HG02588 (cell line): ENCODE measurements at regions not wholly inside any gene's neighbourhood (a gene's known extent, or its start where the extent isn't known, plus 50 kb on each side); places are given as distances from the start of the nearest gene placed in this dataset.
A peak's percentile ranks its signal among the peaks of the same experiment; 100 is the strongest.

Experiments
- ATAC-seq: cut with Tn5 transposase; IDR thresholded peaks from one replicate; pipeline ENCODE4 v1.9.1; 2021; ENCODE audit warnings: mild to moderate bottlenecking, moderate library complexity; ENCODE audit not compliant: unreplicated experiment

DNA sequence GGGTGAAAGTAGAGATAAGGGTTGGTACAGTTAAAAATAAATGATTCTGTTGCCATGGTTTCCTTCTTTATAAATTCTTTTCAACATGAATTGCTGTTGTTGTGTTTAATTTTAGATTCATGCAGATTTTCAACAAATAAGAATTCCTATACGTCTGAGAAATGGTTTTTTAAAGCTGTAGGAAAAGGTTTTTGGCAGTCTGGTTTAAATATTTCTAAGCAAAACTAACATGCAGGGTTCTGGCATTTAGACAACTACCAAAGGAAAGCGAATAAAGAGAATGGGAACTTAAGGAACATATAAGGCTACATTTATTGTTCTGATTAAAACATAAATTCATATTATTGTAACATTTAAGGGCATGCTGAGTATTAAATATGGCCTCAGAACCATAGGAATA is 203.0 kb upstream of the MIR17HG start:
- ATAC-seq, result no peak

GRCh38 chr13:91145571-91146205 is 201.8 kb upstream of the MIR17HG start:
- no peak for ATAC-seq

DNA sequence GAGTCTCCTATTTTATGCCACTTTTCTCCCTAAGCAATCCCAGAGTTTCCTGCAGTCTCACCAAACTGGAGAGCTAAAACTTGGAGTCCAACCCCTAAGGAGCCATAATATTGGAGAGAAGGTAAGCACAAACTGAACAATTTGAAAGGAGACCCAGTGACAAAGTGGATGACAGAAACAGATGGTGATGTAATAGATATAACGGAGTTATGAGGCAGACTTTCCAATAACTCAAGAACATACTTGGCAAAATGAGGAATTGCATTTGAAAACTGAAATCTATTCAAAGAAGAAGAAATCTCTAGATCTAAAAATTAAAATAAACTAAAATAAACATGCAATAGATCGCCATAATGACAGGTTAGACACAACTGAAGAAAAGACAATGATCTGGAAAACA is 200.9 kb upstream of the MIR17HG start:
- no peak for ATAC-seq

DNA sequence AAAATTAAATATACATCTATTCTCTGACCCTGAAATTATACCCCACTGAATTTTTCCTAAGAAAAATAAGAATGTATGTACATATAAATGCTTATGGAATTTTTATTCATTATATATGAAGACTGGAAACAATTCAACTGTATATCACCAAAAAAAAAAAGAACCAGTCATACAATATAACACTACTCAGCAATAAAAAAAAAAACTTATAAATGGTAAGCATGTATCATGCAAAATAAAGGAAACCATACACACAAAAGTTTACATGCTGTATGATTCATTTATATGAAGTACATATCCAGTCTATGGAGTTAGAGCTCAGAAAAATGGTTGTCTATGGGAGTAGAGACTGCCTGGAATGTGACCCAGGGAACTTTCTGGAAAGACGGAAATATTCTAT is 199.4 kb upstream of the MIR17HG start:
- no peak for ATAC-seq

DNA sequence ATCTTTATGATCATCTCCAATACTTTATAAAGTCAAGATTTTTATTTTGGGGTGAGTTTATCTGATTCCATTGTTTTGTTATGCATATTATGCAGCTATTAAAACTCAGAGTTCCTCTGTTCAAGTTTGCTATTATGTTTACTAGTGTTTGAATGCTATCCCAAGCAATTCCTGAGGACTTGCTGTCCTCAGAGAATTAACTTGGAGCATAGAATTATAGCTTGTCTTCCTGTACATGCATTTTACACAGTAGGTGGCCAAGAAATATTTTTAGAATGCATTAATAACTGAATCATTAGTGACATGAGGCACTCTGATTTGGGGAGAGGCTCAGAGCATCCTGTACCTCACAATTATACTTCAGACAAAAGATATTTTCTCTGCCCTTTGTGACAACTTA is 195.6 kb upstream of the MIR17HG start:
- no peak for ATAC-seq

GRCh38 chr13:91153372-91153771 is 194.1 kb upstream of the MIR17HG start:
- ATAC-seq, result no peak

DNA sequence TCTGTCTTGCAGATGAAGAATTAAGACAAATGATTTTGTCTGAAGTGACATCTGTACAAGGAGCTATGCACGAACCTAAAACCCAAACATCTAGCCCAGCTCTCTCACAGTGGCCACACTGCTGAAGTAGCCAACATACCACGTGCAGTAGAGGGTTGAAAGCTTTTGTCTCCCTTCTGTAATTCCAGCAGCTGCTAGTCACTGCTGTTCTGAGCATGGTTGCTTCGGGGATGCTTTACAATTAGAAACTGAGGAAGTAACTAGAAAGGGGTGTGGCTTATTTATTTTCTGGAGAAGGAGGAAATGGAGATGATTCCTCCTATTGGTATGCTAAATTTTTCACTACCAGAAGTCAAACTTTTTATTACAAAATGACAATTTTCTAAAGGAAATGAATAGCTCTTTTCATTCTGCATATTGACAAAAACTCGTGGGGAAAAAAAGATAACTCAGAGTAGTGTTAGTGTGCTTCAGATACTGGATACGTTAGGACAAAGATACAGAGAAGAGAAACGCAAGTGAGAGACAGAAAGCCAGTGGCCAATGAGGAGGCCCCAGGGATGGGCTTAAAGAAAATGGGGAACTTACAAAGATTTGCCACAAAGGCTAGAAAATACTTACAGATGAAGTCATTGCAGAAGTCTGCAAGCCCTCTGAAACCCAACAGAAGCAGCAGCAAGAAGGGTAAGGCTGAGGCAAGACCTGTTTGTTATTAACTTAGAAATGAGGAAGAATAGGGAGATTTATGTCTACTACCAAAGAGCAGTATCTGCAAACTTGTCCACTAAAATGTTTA is 192.7 kb upstream of the MIR17HG start:
- peak; percentile 89 for ATAC-seq

- no peak for ATAC-seq
These were observed 191.9 kb upstream of the MIR17HG start for GRCh38 chr13:91155512-91156114.

DNA sequence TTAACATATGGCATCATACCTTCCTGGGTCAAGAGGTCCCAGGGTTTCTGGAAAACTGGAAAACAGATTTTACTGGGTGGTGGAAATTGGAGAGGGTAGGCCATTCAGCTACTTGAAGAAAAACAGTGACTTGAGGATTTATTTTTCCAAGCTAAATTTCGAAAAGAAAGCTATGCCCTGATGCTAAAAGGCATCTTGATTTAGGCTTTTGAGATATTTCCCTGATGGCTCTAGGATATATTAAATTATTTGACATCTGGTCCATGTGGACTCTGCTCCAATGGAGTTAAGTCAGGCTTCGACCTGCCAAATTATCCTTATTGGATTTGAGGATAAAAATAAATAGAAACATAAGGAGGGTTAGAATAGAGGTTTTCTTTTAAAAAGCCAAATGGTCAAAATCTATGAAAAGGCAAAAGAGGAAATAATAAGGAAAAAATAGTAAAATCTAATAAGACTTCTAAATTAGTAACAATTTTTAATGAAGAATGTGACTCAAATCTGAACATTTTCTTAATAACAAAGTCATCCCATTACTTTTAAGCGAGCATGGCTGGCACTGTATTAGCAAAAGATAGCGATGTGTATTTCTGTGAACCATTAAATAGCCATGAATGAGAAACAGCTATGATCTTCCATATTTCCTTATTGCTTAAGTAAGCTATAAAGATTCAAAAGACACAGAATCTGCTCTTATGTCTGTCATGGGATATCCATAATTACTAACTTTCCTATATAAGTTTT is 190.0 kb upstream of the MIR17HG start:
- no peak for ATAC-seq

GRCh38 chr13:91158017-91158395 is 189.5 kb upstream of the MIR17HG start:
- ATAC-seq, result no peak

- ATAC-seq, result no peak
These were observed 185.3 kb upstream of the MIR17HG start for GRCh38 chr13:91162180-91162579.

DNA sequence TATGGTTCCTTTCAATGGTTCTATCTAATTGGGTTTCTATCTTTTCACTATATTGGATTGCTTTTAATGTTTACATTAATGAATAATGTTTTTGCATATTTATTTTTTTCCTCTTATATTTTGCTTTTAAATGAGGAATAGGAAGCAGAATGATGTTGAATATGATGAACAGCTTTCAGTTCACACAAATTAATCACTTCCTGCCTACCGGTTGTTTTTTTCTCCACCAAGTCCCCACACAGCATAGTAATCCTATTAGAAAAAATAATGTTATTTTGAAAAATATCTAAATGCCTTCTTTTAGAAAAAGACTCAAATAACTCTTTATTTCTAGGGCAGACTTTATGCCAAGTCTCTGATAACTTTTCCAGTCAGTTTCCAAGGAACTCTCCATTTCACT is 184.9 kb upstream of the MIR17HG start:
- ATAC-seq, result no peak

GRCh38 chr13:91165758-91166157 is 181.7 kb upstream of the MIR17HG start:
- ATAC-seq, result no peak

- ATAC-seq, result no peak
These were observed 180.6 kb upstream of the MIR17HG start for GRCh38 chr13:91166714-91167511.

DNA sequence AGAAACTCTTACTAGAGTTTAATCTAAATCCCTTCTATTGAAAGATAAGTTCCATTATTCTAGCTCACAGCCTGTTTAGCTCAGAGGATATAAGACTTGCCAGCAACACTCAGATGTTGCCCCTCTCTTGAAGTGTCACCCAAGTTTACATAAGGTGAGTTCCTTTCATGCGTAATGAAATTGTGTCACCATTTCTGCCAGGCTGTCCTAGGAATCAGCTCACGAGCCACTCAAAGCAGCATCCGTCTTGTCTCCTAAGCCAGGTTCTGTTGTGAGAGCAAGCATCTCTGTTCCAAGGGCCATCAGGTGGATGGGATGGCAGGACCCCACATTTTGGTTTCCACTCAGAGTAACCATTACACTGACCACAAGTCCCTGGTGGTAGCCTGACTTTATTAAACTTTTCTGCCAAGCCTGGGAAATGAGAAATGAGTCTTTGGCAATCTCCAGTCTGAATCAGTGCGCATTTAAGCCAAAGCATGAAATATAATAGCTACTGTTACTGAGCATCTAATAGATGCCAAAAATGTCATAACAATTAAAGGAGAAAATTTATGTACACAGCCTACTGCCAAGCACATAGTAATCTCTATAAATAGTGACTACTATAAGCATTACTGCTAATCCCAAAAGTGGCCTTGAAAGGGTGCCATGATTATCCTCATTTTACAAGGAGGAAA is 179.6 kb upstream of the MIR17HG start:
- ATAC-seq, result no peak

DNA sequence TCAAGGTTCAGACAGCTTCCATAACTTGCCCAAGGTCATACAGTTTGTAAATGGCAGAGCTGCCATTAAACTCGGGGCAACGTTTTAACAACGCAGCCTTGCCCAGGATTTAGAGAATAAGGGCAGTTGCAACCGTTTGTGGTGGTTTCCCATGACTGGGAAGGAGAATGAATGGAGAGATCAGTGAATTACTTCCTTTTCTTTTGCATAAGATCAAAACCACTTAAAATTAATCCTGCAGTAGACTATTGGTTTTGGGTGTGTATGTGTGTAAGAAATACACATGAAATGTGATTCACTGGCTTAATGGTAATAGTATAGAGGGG is 179.1 kb upstream of the MIR17HG start:
- no peak for ATAC-seq

DNA sequence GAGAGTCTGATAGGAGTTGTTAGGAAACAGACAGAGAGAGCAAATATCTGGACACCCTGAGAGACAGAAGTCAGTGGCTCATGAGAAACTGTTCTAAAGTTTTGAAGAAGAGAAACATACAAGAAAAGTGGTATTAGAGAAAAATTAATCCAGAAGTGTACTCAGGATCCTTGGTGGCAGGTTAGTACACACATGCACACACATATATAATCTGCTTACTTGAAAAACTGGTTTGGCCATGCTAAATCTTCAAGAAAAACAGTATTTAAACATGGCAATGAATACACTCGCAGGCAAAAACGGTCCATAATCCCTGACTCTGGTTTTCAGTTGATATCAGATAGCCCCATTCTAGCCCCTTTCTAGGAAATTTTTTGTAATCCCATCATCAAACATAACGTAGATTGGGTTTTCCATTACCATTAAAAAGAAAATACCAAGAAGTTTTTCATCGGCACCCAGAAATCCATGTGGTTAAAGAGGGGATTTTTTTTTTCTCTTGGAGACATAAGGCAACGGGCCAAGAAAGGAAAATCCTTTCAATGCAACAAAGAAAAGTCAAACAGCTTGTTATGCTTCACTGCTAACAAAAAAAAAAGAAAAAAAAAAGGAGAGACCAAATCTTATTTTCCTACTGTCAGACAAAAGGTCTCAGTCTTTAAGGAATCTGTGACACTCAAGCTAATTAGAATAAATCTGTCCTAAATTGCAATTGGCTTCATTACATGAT is 178.0 kb upstream of the MIR17HG start:
- no peak for ATAC-seq

DNA sequence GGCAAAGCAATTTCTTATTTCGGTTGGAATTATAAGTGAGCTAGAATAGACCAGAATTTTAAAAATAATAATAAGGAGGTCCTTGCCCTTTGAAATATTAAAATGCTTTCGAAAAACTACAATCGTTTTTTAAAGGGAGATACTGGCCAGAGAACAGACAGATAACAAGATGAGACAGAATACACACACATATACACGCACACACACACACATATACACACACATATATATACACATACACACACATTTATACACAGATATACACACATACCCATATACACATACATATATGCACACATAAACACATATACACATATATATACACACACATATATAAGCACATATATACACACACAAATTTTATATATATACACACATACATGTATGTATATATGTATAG is 175.3 kb upstream of the MIR17HG start:
- no peak for ATAC-seq

DNA sequence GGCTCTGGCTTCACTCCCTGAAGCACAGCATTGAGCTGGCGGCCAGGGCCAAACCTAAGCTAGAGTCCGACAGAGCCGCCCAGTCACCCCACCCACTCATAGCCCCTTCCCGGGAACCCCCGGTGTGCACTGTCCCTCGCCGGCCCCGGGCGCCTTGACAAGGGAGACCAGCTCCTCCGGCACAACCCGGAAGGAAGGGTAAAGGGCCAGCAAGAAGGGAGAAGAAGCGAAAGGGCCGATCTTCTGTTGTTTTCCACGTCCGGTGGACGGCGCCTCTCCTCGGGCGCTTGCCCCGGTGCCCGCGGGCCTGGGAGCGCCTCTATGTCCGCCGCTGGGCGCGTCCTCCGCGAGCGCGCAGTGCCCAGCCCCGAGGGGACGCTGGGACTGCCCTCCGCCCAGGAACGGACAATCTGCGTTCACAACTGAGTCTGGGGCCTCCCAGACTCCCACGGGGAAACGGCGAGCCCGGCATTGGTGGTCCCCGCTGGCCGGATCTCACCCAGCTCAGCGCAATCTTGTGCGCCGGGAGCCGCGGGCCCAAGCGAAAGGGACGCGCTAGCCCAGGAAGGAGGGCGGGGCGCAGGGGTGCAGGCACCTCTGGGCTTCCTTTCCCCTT is 172.5 kb upstream of the MIR17HG start:
- ATAC-seq, result no peak
